Lower lobe of right lung (tissue), 2 donors: ENCODE measurements at regions not wholly inside any gene's neighbourhood (a gene's known extent, or its start where the extent isn't known, plus 50 kb on each side); places are given as distances from the start of the nearest gene placed in this dataset.

Experiments
- ATAC-seq, 2 donors: fragments of 200-7000 bp; cut with Tn5 transposase; one replicate each; pipeline ENCODE4 v1.9.1; 2020 to 2022; ENCODE audit warnings: mild to moderate bottlenecking in 2 of 2, moderate library complexity in 2 of 2
- DNase-seq: peaks from one replicate; pipeline ENCODE4 v3.0.0-alpha.2; 2020
- H3K27ac ChIP-seq: fragments of 200-600 bp; one replicate; pipeline ENCODE4 v1.8.0; 2022
- H3K27me3 ChIP-seq: fragments of 200-600 bp; one replicate; pipeline ENCODE4 v1.8.0; 2022; ENCODE audit warnings: low read depth
- H3K36me3 ChIP-seq: fragments of 200-600 bp; one replicate; pipeline ENCODE4 v1.8.0; 2022; ENCODE audit warnings: mild to moderate bottlenecking
- H3K4me1 ChIP-seq: fragments of 200-600 bp; one replicate; pipeline ENCODE4 v1.8.0; 2022
- H3K4me3 ChIP-seq: fragments of 200-600 bp; one replicate; pipeline ENCODE4 v1.8.0; 2022; ENCODE audit warnings: mild to moderate bottlenecking
- H3K9me3 ChIP-seq: fragments of 200-600 bp; one replicate; pipeline ENCODE4 v1.8.0; 2022
- CTCF ChIP-seq: fragments of 200-600 bp; IDR thresholded peaks from one replicate; pipeline ENCODE4 v1.8.0; 2022; ENCODE audit warnings: antibody characterized with exemption, mild to moderate bottlenecking
- intact Hi-C: fragments of 100-400 bp; cut with DNase I; formaldehyde crosslinking; loops from one replicate; pipeline ENCODE4 v1.11.0; 2022
- donor health status: DM: no; HTN: yes; CAD: no; lungs with severe emphysema.

GRCh38 chr22:48076008-48076407 lies 1313.6 kb downstream of the TBC1D22A start:
- ATAC-seq (no peak), DNase-seq (no peak)
- H3K27me3 ChIP-seq = no peaks in the 10 kb centered on the region
- H3K36me3 ChIP-seq = no peaks in the 10 kb centered on the region
- H3K4me1 ChIP-seq = no peaks in the 10 kb centered on the region
- no peak overlapping the region for H3K4me3 ChIP-seq
- intact Hi-C loops = no loop called here
- TF ChIP-seq CTCF = no peak
- H3K9me3 ChIP-seq = no peaks in the 10 kb centered on the region
- no peak overlapping the region for H3K27ac ChIP-seq

- H3K4me1 ChIP-seq = no peaks in the 10 kb centered on the region
- H3K9me3 ChIP-seq = no peaks in the 10 kb centered on the region
- ATAC-seq = no peak
- intact Hi-C loops = no loop called here
- TF ChIP-seq CTCF = no peak
- DNase-seq = no peak
- H3K27ac ChIP-seq = no peak overlapping the region
- H3K36me3 ChIP-seq = no peaks in the 10 kb centered on the region
- no peaks in the 10 kb centered on the region for H3K27me3 ChIP-seq
- no peak overlapping the region for H3K4me3 ChIP-seq
Observed at GRCh38 chr22:48075604-48076003, 1313.2 kb downstream of the TBC1D22A start.

GRCh38 chr22:48072777-48073176 lies 1310.3 kb downstream of the TBC1D22A start:
- Histone ChIP-seq H3K36me3 (no peaks in the 10 kb centered on the region), H3K4me1 (no peaks in the 10 kb centered on the region), H3K4me3 (no peak overlapping the region), H3K27ac (no peak overlapping the region), H3K27me3 (no peaks in the 10 kb centered on the region), H3K9me3 (no peaks in the 10 kb centered on the region)
- ATAC-seq (no peak), DNase-seq (no peak)
- no peak for TF ChIP-seq CTCF
- intact Hi-C loops = no loop called here

- intact Hi-C loops = no loop called here
- Histone ChIP-seq H3K4me3 (no peak overlapping the region), H3K4me1 (no peaks in the 10 kb centered on the region), H3K27me3 (peaks cover under 1% of the 10 kb centered on the region), H3K9me3 (no peaks in the 10 kb centered on the region), H3K27ac (no peak overlapping the region), H3K36me3 (no peaks in the 10 kb centered on the region)
- no peak for TF ChIP-seq CTCF
- ATAC-seq (no peak), DNase-seq (no peak)
Observed at GRCh38 chr22:48071828-48072227, 1309.4 kb downstream of the TBC1D22A start.

- Histone ChIP-seq H3K9me3 (no peaks in the 10 kb centered on the region), H3K27me3 (peaks cover 5% of the 10 kb centered on the region), H3K4me3 (no peak overlapping the region), H3K4me1 (no peaks in the 10 kb centered on the region), H3K27ac (no peak overlapping the region), H3K36me3 (no peaks in the 10 kb centered on the region)
- DNase-seq (no peak), ATAC-seq (no peak)
- intact Hi-C loops = no loop called here
- TF ChIP-seq CTCF = no peak
Observed at GRCh38 chr22:48071305-48071704, 1308.9 kb downstream of the TBC1D22A start.

GRCh38 chr22:48070760-48071159 lies 1308.3 kb downstream of the TBC1D22A start:
- H3K36me3 ChIP-seq = no peaks in the 10 kb centered on the region
- no peak overlapping the region for H3K27ac ChIP-seq
- TF ChIP-seq CTCF = no peak
- intact Hi-C loops = no loop called here
- peaks cover 5% of the 10 kb centered on the region for H3K27me3 ChIP-seq
- DNase-seq = no peak
- H3K9me3 ChIP-seq = no peaks in the 10 kb centered on the region
- ATAC-seq = no peak
- H3K4me3 ChIP-seq = no peak overlapping the region
- no peaks in the 10 kb centered on the region for H3K4me1 ChIP-seq
